Skeletal muscle tissue (tissue), 3 donors: ENCODE measurements at regions not wholly inside any gene's neighbourhood (a gene's known extent, or its start where the extent isn't known, plus 50 kb on each side); places are given as distances from the start of the nearest gene placed in this dataset.

Experiments
- H3K27ac ChIP-seq: one replicate; pipeline ENCODE4 v1.7.0; 2013; ENCODE audit warnings: mild to moderate bottlenecking, low read depth, low read length, inconsistent platforms
- H3K27me3 ChIP-seq, 3 donors: one replicate each; pipeline ENCODE4 v1.7.0; 2013; ENCODE audit warnings: low read length in 3 of 3; ENCODE audit not compliant: control insufficient read depth in 3 of 3, insufficient read depth in 3 of 3
- H3K36me3 ChIP-seq, 3 donors: one replicate each; pipeline ENCODE4 v1.7.0; 2013; ENCODE audit warnings: low read length in 3 of 3; ENCODE audit not compliant: control insufficient read depth in 3 of 3, insufficient read depth in 3 of 3
- H3K4me1 ChIP-seq, 3 donors: one replicate each; pipeline ENCODE4 v1.7.0; 2013; ENCODE audit warnings: low read length in 3 of 3, mild to moderate bottlenecking in 3 of 3; ENCODE audit not compliant: control insufficient read depth in 3 of 3, insufficient read depth in 3 of 3
- H3K4me3 ChIP-seq, 3 donors: one replicate each; pipeline ENCODE4 v1.7.0; 2013; ENCODE audit warnings: low read length in 3 of 3
- H3K9ac ChIP-seq, 3 donors: one replicate each; pipeline ENCODE4 v1.7.0; 2013; ENCODE audit warnings: low read length in 3 of 3, mild to moderate bottlenecking in 3 of 3, moderate library complexity in 2 of 3, low read depth in 1 of 3
- H3K9me3 ChIP-seq, 3 donors: one replicate each; pipeline ENCODE4 v1.7.0; 2013; ENCODE audit warnings: low read length in 3 of 3; ENCODE audit not compliant: control insufficient read depth in 3 of 3
- donor health status: Osteomylitis.

DNA sequence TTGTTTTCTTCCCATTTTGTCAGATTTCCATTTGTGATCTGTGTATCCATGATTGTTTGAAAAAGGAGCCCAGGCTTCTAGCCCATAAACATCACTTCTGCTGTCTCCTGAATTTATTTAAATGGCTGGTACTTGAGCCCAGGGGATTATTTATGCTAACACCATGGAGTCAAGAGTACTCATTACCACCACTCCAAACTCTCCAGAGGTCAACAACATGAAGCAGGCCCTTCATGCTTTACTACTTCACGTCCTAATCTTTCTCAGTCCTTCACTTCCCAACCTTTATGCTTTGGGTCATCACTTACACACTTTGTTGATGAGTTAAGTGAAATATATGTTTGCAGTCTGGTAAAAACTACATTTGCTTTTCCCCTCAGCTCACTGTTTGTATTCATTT lies 247.8 kb downstream of the BMP2 start:
- no peaks in the 10 kb centered on the region for H3K36me3 ChIP-seq
- H3K4me3 ChIP-seq, result no peak overlapping the region
- H3K9ac ChIP-seq, result no peak overlapping the region
- no peaks in the 10 kb centered on the region for H3K9me3 ChIP-seq
- H3K4me1 ChIP-seq, result no peaks in the 10 kb centered on the region
- no peak overlapping the region for H3K27ac ChIP-seq
- H3K27me3 ChIP-seq, result no peaks in the 10 kb centered on the region

DNA sequence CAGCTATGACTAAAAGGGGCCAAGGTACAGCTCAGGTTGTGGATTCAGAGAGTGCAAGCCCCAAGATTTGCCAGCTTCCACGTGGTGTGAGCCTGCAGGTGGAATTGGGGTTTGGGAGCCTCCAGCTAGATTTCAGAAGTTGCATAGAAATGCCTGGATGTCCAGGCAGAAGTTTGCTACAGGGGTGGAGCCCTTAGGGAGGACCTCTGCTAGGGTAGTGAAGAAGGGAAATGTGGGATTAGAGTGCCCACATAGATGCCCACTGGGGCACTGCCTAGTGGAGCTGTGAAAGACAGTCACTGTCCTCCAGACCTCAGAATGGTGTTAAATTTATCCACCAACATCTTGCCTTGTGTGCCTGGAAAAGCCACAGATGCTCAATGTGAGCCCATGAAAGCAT lies 255.1 kb downstream of the BMP2 start:
- Histone ChIP-seq H3K36me3 (no peaks in the 10 kb centered on the region), H3K9ac (no peak overlapping the region), H3K4me1 (no peaks in the 10 kb centered on the region), H3K27ac (no peak overlapping the region), H3K9me3 (peaks cover 0 to 3% (median 0%) of the 10 kb centered on the region in 3 donors), H3K27me3 (no peaks in the 10 kb centered on the region), H3K4me3 (no peak overlapping the region)

DNA sequence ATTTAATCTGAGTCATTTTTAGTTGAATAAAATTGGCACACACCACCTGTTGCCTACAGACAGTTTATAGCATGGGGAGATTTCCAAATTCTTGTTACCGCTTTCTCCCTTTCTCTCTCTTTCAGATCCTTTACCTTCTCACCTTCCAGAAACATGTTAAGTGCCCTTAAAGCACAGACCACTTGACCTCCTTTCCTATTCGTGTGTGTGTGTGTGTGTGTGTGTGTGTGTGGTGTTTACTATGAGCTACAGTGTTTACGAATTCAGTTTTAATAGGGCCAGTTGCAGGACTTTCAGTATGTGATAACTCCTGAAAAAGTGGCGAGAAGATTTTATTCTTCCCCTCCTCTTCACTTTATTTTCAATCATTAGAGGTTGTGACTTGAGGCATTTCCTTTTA lies 258.1 kb downstream of the BMP2 start:
- Histone ChIP-seq H3K9me3 (peaks cover 0 to 3% (median 0%) of the 10 kb centered on the region in 3 donors), H3K27ac (no peak overlapping the region)

DNA sequence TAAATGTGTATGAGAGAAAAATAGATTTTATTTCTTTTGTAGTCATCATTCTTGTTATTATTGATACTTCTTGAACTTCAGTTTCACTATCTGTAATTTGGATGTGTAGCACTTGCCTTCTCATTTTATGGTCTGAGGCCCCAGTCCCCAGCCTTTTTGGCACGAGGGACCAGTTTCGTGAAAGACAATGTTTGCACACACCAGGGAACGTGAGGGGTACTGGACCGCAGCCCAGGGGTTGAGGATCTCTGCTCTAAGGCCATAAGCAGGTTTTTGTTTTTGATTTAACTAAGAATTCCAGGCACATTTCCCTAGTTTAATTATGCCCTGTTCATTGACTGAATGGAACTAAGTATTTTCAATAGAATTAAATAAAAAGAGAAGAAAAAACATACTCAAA lies 261.5 kb downstream of the BMP2 start:
- H3K9ac ChIP-seq, result no peak overlapping the region
- no peak overlapping the region for H3K4me3 ChIP-seq
- H3K4me1 ChIP-seq, result no peaks in the 10 kb centered on the region
- no peak overlapping the region for H3K27ac ChIP-seq
- H3K9me3 ChIP-seq, result no peaks in the 10 kb centered on the region
- H3K27me3 ChIP-seq, result no peaks in the 10 kb centered on the region
- H3K36me3 ChIP-seq, result no peaks in the 10 kb centered on the region

More for the DNA sequence above, 258.1 kb downstream of the BMP2 start:
- Histone ChIP-seq H3K27me3 (no peaks in the 10 kb centered on the region), H3K4me3 (no peak overlapping the region), H3K4me1 (no peaks in the 10 kb centered on the region), H3K36me3 (no peaks in the 10 kb centered on the region), H3K9ac (no peak overlapping the region)

DNA sequence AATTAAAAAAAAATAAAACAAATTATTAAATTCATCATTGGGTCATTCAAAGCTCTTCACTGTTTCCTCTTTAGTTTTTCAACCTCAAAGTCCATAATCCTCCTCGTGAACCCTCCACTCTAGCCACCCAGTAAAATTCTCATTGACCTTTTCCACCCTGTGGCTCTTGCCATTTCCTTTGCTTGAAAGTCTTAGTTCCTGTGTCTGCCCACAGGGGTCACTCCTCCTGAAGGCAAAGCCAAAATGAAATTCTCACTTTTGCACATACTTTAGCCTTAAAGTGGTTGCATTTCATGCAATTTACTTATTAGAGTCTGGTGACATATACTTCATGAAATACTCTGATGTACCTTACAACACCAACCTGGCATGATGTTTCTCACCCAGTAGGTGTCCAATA lies 263.7 kb downstream of the BMP2 start:
- H3K4me1 ChIP-seq, result no peaks in the 10 kb centered on the region
- no peaks in the 10 kb centered on the region for H3K27me3 ChIP-seq
- H3K9ac ChIP-seq, result no peak overlapping the region
- H3K9me3 ChIP-seq, result no peaks in the 10 kb centered on the region
- no peak overlapping the region for H3K4me3 ChIP-seq
- H3K36me3 ChIP-seq, result no peaks in the 10 kb centered on the region
- H3K27ac ChIP-seq, result no peak overlapping the region

DNA sequence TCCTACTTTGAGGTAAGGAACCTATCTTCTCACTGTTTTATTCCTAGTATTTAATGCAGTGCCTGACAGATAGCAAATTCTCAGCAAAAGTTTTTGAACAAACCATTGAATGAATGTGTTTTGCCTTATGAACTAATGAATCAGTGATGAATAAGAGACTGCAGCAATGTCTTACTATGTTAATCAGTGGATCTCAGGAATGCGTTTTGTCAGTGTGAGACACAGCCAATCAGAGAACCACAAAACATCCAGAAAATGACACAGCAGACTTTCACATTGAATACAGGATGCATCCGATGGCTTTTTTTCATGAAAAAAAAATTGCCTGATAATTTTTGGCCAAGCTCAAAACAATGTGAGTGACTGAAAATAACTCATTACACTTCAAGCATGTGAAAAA lies 270.5 kb downstream of the BMP2 start:
- Histone ChIP-seq H3K9ac (no peak overlapping the region), H3K27me3 (no peaks in the 10 kb centered on the region), H3K27ac (no peak overlapping the region), H3K4me1 (no peaks in the 10 kb centered on the region), H3K4me3 (no peak overlapping the region), H3K9me3 (no peaks in the 10 kb centered on the region), H3K36me3 (no peaks in the 10 kb centered on the region)

DNA sequence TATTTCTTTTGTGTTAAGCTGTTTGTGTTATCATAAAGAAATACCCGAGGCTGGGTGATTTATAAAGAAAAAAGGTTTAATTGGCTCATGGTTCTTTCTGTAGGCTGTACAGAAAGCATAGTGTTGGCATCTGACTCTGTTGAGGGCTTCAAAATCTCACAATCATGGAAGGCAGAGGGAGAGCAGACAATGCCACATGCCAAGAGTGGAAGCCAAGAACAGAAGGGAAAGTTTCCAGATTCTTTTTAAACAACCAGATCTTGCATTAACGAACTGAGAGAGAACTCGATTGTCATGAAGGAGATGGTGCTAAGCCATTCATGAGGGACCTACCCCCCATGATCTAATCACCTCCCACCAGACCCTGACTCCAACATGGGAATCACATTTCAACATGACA lies 290.1 kb downstream of the BMP2 start:
- H3K36me3 ChIP-seq, result no peaks in the 10 kb centered on the region
- no peaks in the 10 kb centered on the region for H3K27me3 ChIP-seq
- H3K4me1 ChIP-seq, result no peaks in the 10 kb centered on the region
- H3K4me3 ChIP-seq, result no peak overlapping the region
- H3K9me3 ChIP-seq, result no peaks in the 10 kb centered on the region
- H3K9ac ChIP-seq, result no peak overlapping the region
- H3K27ac ChIP-seq, result no peak overlapping the region

DNA sequence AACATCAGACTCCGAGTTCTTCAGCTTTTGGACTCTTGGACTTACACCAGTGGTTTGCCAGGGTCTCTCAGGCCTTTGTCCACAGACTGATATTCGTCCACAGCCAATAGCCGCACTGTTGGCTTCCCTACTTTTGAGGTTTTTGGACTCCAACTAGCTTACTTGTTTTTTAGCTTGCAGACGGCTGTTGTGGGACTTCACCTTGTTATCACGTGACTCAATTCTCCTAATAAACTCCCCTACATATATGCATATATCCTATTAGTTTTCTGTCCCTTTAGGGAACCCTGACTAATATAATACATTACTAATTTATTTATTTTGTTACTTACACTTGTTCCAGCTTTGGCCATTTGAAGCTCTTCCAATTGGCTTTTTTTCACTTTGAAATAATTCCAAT lies 311.3 kb downstream of the BMP2 start:
- Histone ChIP-seq H3K27me3 (no peaks in the 10 kb centered on the region), H3K36me3 (no peaks in the 10 kb centered on the region), H3K9me3 (no peaks in the 10 kb centered on the region), H3K4me1 (no peaks in the 10 kb centered on the region), H3K27ac (no peak overlapping the region), H3K4me3 (no peak overlapping the region), H3K9ac (no peak overlapping the region)

DNA sequence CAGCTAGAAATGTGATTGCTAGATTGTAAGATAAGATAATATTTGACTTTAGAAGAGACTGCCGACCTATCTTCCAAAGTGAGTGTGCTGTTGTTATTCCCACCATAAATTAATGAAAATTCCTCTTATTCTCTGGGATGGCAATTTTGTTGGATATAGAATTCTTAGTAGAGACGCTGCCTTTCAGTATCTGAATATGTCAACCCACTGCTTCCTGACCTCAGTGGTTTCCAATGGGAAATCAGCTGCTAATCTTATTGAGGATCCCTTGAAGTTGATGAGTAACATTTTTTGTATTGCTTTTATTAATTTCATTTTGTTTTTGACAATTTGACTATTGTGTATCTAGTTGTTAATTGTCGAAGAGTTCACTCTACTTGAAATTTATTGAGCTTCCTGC lies 313.0 kb downstream of the BMP2 start:
- Histone ChIP-seq H3K27ac (no peak overlapping the region), H3K4me1 (no peaks in the 10 kb centered on the region), H3K9ac (no peak overlapping the region), H3K4me3 (no peak overlapping the region), H3K9me3 (no peaks in the 10 kb centered on the region), H3K27me3 (no peaks in the 10 kb centered on the region), H3K36me3 (no peaks in the 10 kb centered on the region)

DNA sequence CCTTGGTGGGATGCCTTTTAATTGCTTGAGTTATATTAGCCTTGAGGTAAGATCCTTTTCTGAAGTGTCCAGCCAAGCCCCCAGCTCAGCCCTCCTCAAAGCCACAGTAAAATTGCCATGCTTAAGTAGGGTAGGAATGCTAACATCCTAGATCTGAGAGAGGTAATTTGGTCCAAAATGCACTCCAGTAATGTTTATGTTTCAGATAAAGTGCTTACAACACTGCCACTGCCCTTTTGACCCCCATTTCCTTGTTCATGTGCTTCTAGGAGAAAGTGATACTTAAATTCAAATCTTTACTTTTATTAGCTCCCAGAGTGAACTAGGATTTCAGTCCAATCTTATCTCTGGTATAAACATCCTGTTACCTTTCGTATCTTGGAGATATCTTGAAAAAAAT lies 318.0 kb downstream of the BMP2 start:
- no peaks in the 10 kb centered on the region for H3K4me1 ChIP-seq
- H3K27ac ChIP-seq, result no peak overlapping the region
- no peaks in the 10 kb centered on the region for H3K27me3 ChIP-seq

DNA sequence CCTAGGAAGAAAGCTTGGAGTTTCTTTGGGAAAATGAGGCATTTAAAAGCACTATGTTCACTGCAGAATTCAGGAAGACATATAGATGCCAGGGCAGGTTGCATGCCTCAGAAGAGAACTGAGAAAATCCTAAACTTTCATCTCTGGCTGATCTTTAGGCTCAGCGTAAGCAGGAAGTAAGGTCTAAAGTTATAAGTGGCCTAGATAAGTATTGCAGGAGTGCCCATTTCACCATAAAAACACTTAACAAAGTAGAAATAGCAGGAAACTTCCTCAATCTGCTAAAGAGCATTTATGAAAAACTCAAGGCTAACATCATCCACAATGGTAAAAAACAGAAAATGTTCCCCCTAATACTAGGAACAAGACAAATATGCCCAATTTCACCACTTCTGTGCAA lies 320.3 kb downstream of the BMP2 start:
- Histone ChIP-seq H3K4me1 (no peaks in the 10 kb centered on the region), H3K36me3 (no peaks in the 10 kb centered on the region), H3K27me3 (no peaks in the 10 kb centered on the region), H3K9ac (no peak overlapping the region), H3K9me3 (no peaks in the 10 kb centered on the region), H3K4me3 (no peak overlapping the region), H3K27ac (no peak overlapping the region)

More for the DNA sequence above, 318.0 kb downstream of the BMP2 start:
- Histone ChIP-seq H3K36me3 (no peaks in the 10 kb centered on the region), H3K9me3 (no peaks in the 10 kb centered on the region), H3K4me3 (no peak overlapping the region), H3K9ac (no peak overlapping the region)
